ENCODE measurements at regions not wholly inside any gene's neighbourhood (a gene's known extent, or its start where the extent isn't known, plus 50 kb on each side); places are given as distances from the start of the nearest gene placed in this dataset.
A peak's percentile ranks its signal among the peaks of the same experiment; 100 is the strongest.

- H3K27ac Mint-ChIP-seq, result no peak overlapping the region
- no peak for DNase-seq (ENCODE audit: low spot score, unreplicated experiment)
- no peaks in the 10 kb centered on the region for H3K4me1 Mint-ChIP-seq (ENCODE audit: low read depth)
- no peak for TF ChIP-seq CTCF (IDR thresholded peaks at IDR 0.05; ENCODE audit: unreplicated experiment)
- H3K27me3 Mint-ChIP-seq, result no peaks in the 10 kb centered on the region
- no peaks in the 10 kb centered on the region for H3K9me3 Mint-ChIP-seq (ENCODE audit: low read depth)
- no peak overlapping the region for H3K4me3 Mint-ChIP-seq (ENCODE audit: low read depth)
- no peaks in the 10 kb centered on the region for H3K36me3 Mint-ChIP-seq (ENCODE audit: insufficient read depth)
These were observed 156.9 kb downstream of the SLIT2 start for GRCh38 chr4:20408611-20409010.

DNA sequence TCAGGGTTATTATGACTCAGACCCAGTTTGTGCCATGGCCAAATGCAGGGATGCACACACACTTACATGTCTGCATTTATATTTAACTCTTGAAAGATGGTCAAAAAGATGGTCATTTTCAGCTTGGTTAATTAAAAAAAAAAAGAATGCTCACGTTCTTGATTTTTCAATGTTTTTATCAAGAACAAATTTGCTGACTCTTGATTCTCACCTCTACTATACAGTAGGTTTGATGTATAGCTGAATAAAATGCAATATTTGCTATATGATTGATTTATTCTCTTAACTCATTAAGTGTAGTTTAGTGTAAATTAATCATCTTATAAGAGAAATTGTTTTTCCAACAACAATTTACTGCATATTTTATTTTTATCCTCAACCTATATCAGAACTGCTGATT, 160.4 kb downstream of the SLIT2 start:
- Mint-ChIP-seq H3K4me1 (ENCODE audit: low read depth) (no peaks in the 10 kb centered on the region), H3K9me3 (ENCODE audit: low read depth) (no peaks in the 10 kb centered on the region), H3K4me3 (ENCODE audit: low read depth) (no peak overlapping the region), H3K27ac (no peak overlapping the region), H3K27me3 (no peaks in the 10 kb centered on the region), H3K36me3 (ENCODE audit: insufficient read depth) (no peaks in the 10 kb centered on the region)
- no peak for DNase-seq (ENCODE audit: low spot score, unreplicated experiment)
- no peak for TF ChIP-seq CTCF (IDR thresholded peaks at IDR 0.05; ENCODE audit: unreplicated experiment)

DNA sequence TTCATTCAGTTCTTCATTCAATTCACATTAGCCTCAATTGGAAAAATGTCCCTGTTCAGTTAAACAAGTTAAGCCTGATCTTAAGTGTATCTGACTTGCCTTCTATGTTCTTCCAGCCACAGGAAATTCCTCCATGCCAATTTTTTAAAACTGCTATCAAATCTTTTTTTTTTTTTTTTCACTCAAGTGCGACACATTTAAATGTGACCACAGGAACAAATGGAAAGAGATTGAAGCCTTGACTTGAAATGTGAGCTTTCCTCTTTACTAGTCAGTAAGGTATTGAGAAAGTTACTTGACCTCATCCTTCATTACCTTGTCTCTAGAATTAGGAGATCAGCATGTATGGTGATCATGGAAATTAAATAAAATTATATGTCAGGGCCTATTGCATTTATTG, 165.1 kb downstream of the SLIT2 start:
- no peak for TF ChIP-seq CTCF (IDR thresholded peaks at IDR 0.05; ENCODE audit: unreplicated experiment)
- Mint-ChIP-seq H3K4me3 (ENCODE audit: low read depth) (no peak overlapping the region), H3K27ac (no peak overlapping the region), H3K27me3 (peaks cover 3% of the 10 kb centered on the region), H3K36me3 (ENCODE audit: insufficient read depth) (no peaks in the 10 kb centered on the region), H3K4me1 (ENCODE audit: low read depth) (no peaks in the 10 kb centered on the region), H3K9me3 (ENCODE audit: low read depth) (no peaks in the 10 kb centered on the region)
- no peak for DNase-seq (ENCODE audit: low spot score, unreplicated experiment)

- Mint-ChIP-seq H3K27ac (no peak overlapping the region), H3K36me3 (ENCODE audit: insufficient read depth) (no peaks in the 10 kb centered on the region), H3K27me3 (peaks cover 3% of the 10 kb centered on the region), H3K9me3 (ENCODE audit: low read depth) (no peaks in the 10 kb centered on the region), H3K4me3 (ENCODE audit: low read depth) (no peak overlapping the region), H3K4me1 (ENCODE audit: low read depth) (peaks cover 1% of the 10 kb centered on the region)
- DNase-seq (ENCODE audit: low spot score, unreplicated experiment), result no peak
- TF ChIP-seq CTCF (IDR thresholded peaks at IDR 0.05; ENCODE audit: unreplicated experiment), result peak; percentile 63
These were observed 167.3 kb downstream of the SLIT2 start for GRCh38 chr4:20418861-20419451.

DNA sequence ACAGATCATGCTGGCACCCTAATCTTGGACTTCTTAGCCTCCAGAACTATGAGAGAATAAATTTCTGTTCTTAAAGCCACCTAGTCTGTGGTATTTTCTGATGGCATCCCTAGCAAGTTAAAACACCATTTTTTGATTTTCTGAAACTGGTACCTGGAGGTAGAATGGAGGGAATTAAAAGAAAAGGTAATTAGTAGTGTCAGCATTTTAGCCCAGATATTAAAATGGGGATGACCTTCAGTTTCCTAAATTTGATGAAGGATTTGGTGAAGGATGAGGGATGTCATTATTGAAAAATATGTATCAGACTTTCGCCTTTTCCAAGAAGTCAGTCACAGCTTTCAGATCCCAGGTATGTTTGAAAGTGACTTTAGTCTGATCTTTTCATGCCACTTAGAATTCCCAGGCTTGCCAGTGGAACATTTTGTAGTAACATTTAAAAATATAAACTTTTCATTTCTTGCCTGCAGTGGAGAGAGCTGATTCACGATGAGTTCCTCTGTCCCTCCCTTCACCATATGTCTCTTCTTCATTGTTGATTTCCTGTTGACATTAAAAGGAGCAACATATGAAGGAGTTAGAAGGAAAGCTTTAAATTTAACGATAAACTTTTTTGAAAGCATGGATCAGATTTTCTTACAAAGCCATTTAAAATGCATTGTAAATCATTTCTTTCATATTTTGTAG, 169.4 kb downstream of the SLIT2 start:
- Mint-ChIP-seq H3K4me3 (ENCODE audit: low read depth) (no peak overlapping the region), H3K36me3 (ENCODE audit: insufficient read depth) (no peaks in the 10 kb centered on the region), H3K9me3 (ENCODE audit: low read depth) (no peaks in the 10 kb centered on the region), H3K27ac (no peak overlapping the region), H3K4me1 (ENCODE audit: low read depth) (peaks cover 1% of the 10 kb centered on the region), H3K27me3 (peaks cover 6% of the 10 kb centered on the region)
- TF ChIP-seq CTCF (IDR thresholded peaks at IDR 0.05; ENCODE audit: unreplicated experiment), result no peak
- no peak for DNase-seq (ENCODE audit: low spot score, unreplicated experiment)

All from progenitor cell of endocrine pancreas (in vitro differentiated cells).